Esophagus muscularis mucosa (tissue), 4 donors: ENCODE measurements at regions not wholly inside any gene's neighbourhood (a gene's known extent, or its start where the extent isn't known, plus 50 kb on each side); places are given as distances from the start of the nearest gene placed in this dataset.

Experiments
- DNase-seq: peaks from one replicate; pipeline ENCODE4 v3.0.0-alpha.2; 2017; ENCODE audit errors: extremely low spot score
- H3K27ac ChIP-seq, 4 donors: fragments of 200-600 bp; sonication (generic); replicated peaks in 1 of 4; 1 replicate in 3 of 4; 2 replicates in 1 of 4; pipeline ENCODE4 v1.5.1; 2016 to 2019; ENCODE audit warnings: mild to moderate bottlenecking in 1 of 4
- H3K27me3 ChIP-seq, 4 donors: fragments of 200-600 bp; sonication (generic); one replicate each; pipeline versions ENCODE4 v1.5.1 to v1.6.0; 2016 to 2019
- H3K36me3 ChIP-seq, 4 donors: fragments of 200-600 bp; sonication (generic); one replicate each; pipeline ENCODE4 v1.5.1; 2016 to 2019
- H3K4me1 ChIP-seq, 4 donors: fragments of 200-600 bp; sonication (generic); one replicate each; pipeline ENCODE4 v1.5.1; 2016 to 2019
- H3K4me3 ChIP-seq, 4 donors: fragments of 200-600 bp; sonication (generic); 1 replicate in 2 of 4; 2 replicates in 2 of 4; pipeline ENCODE4 v1.5.1; 2016 to 2019; ENCODE audit warnings: mild to moderate bottlenecking in 4 of 4, moderate library complexity in 1 of 4
- H3K9me3 ChIP-seq, 4 donors: fragments of 200-600 bp; sonication (generic); 1 replicate in 3 of 4; 2 replicates in 1 of 4; pipeline ENCODE4 v1.5.1; 2016 to 2019
- CTCF ChIP-seq, 3 experiments: fragments of 200-600 bp in 2 of 3; fragments of 450-650 bp in 1 of 3; sonication (generic) in 2 of 3; IDR thresholded peaks; one replicate each; pipeline ENCODE4 v1.5.1; 2017 to 2019; ENCODE audit warnings: antibody characterized with exemption in 3 of 3, mild to moderate bottlenecking in 2 of 3, moderate library complexity in 1 of 3
- EP300 ChIP-seq: sonication (generic); formaldehyde crosslinking; IDR thresholded peaks from one replicate; pipeline ENCODE4 v1.6.1; 2017; ENCODE audit warnings: antibody characterized with exemption
- POLR2A ChIP-seq: fragments of 450-650 bp; IDR thresholded peaks from one replicate; pipeline ENCODE4 v1.6.1; 2017; ENCODE audit warnings: antibody characterized with exemption, moderate library complexity, mild to moderate bottlenecking, low read depth
- POLR2AphosphoS5 ChIP-seq, 2 donors: sonication (generic); formaldehyde crosslinking; IDR thresholded peaks; one replicate each; pipeline ENCODE4 v1.6.1; 2017; ENCODE audit warnings: antibody characterized with exemption in 2 of 2
- WGBS: methylation state at CpG from one replicate; pipeline ENCODE4 v1.1.5; 2018; 5-methylcytosine and 5-hydroxymethylcytosine counted together
- intact Hi-C: fragments of 100-400 bp; cut with DNase I; formaldehyde crosslinking; loops from one replicate; pipeline ENCODE4 v1.15.1; 2023

GRCh38 chr5:167850911-167851310 lies 440.5 kb upstream of the WWC1 start:
- H3K27me3 ChIP-seq = no peaks in the 10 kb centered on the region
- whole genome bisulfite sequencing = 69% methylated on average over 2 of the region's 2 CpGs
- no peak overlapping the region for H3K4me3 ChIP-seq
- intact Hi-C loops = no loop called here
- peaks cover 0 to 6% (median 0%) of the 10 kb centered on the region in 4 donors for H3K4me1 ChIP-seq
- no peak for DNase-seq
- H3K27ac ChIP-seq = no peak overlapping the region
- TF ChIP-seq CTCF (IDR thresholded peaks at IDR 0.05) = no peak
- no peaks in the 10 kb centered on the region for H3K36me3 ChIP-seq
- no peaks in the 10 kb centered on the region for H3K9me3 ChIP-seq

GRCh38 chr5:167851416-167851815 lies 440.0 kb upstream of the WWC1 start:
- H3K27ac ChIP-seq = no peak overlapping the region
- no peaks in the 10 kb centered on the region for H3K9me3 ChIP-seq
- H3K4me3 ChIP-seq = no peak overlapping the region
- 83% methylated on average over 5 of the region's 5 CpGs for WGBS
- no peak for TF ChIP-seq POLR2A
- no peak for TF ChIP-seq EP300
- no peak for TF ChIP-seq POLR2AphosphoS5 (IDR thresholded peaks at IDR 0.05)
- TF ChIP-seq CTCF (IDR thresholded peaks at IDR 0.05) = no peak
- intact Hi-C loops = no loop called here
- no peaks in the 10 kb centered on the region for H3K27me3 ChIP-seq
- no peaks in the 10 kb centered on the region for H3K36me3 ChIP-seq
- H3K4me1 ChIP-seq = peaks cover 0 to 6% (median 0%) of the 10 kb centered on the region in 4 donors
- DNase-seq = no peak

GRCh38 chr5:167852515-167852914 lies 438.9 kb upstream of the WWC1 start:
- intact Hi-C loops = no loop called here
- H3K4me3 ChIP-seq = no peak overlapping the region
- 90% methylated on average over 5 of the region's 5 CpGs for WGBS
- H3K4me1 ChIP-seq = peaks cover 0 to 6% (median 0%) of the 10 kb centered on the region in 4 donors
- H3K36me3 ChIP-seq = no peaks in the 10 kb centered on the region
- no peaks in the 10 kb centered on the region for H3K9me3 ChIP-seq
- H3K27me3 ChIP-seq = no peaks in the 10 kb centered on the region
- DNase-seq = no peak
- TF ChIP-seq POLR2A (no peak), POLR2AphosphoS5 (IDR thresholded peaks at IDR 0.05) (no peak), EP300 (no peak), CTCF (IDR thresholded peaks at IDR 0.05) (no peak)
- no peak overlapping the region for H3K27ac ChIP-seq

GRCh38 chr5:167853421-167853820 lies 438.0 kb upstream of the WWC1 start:
- H3K4me1 ChIP-seq = peaks cover 0 to 6% (median 0%) of the 10 kb centered on the region in 4 donors
- no peaks in the 10 kb centered on the region for H3K36me3 ChIP-seq
- DNase-seq = no peak
- 31% methylated on average over 4 of the region's 4 CpGs for WGBS
- TF ChIP-seq EP300 (no peak), POLR2AphosphoS5 (IDR thresholded peaks at IDR 0.05) (no peak), CTCF (IDR thresholded peaks at IDR 0.05) (no peak), POLR2A (no peak)
- no peaks in the 10 kb centered on the region for H3K9me3 ChIP-seq
- H3K27ac ChIP-seq = peak overlapping the region in 1 of 4 donors; percentile 29
- H3K27me3 ChIP-seq = no peaks in the 10 kb centered on the region
- intact Hi-C loops = no loop called here
- H3K4me3 ChIP-seq = no peak overlapping the region

- Histone ChIP-seq H3K27me3 (no peaks in the 10 kb centered on the region), H3K9me3 (no peaks in the 10 kb centered on the region), H3K4me3 (no peak overlapping the region), H3K36me3 (no peaks in the 10 kb centered on the region), H3K4me1 (peaks cover 0 to 6% (median 0%) of the 10 kb centered on the region in 4 donors), H3K27ac (no peak overlapping the region)
- TF ChIP-seq EP300 = no peak
- TF ChIP-seq CTCF (IDR thresholded peaks at IDR 0.05) = no peak
- no peak for TF ChIP-seq POLR2A
- TF ChIP-seq POLR2AphosphoS5 (IDR thresholded peaks at IDR 0.05) = no peak
- WGBS = 71% methylated on average over 3 of the region's 3 CpGs
- intact Hi-C loops = no loop called here
- no peak for DNase-seq
Observed at GRCh38 chr5:167855818-167856217, 435.6 kb upstream of the WWC1 start.
